HCT116 (cell line): ENCODE measurements at regions not wholly inside any gene's neighbourhood (a gene's known extent, or its start where the extent isn't known, plus 50 kb on each side); places are given as distances from the start of the nearest gene placed in this dataset.

Source experiments
- ATAC-seq: fragments of 200-7000 bp; cut with Tn5 transposase; 2 replicates; pipeline ENCODE4 v1.9.1; 2020; ENCODE audit warnings: mild to moderate bottlenecking, moderate library complexity
- BruUV-seq: library from RNA; stranded (reverse); fragments of 400-500 nt; replicated peaks from 2 replicates; lab custom pipeline; 2021; lab: Mats Ljungman, UMichigan
- CTCF ChIA-PET: fragments of 300-600 bp; sonication (Branson Sonifier 250); formaldehyde crosslinking; loops from one replicate; lab custom pipeline; 2021; ENCODE audit warnings: antibody characterized with exemption; lab: Charles Lee
- POLR2A ChIA-PET: fragments of 300-600, 350-600 bp; sonication (Branson Sonifier 250); formaldehyde crosslinking; loops from one replicate; lab custom pipeline; 2021; ENCODE audit warnings: antibody characterized with exemption; lab: Charles Lee
- RAD21 ChIA-PET, 2 experiments: fragments of 300-600 bp; sonication (Branson Sonifier 250); formaldehyde crosslinking; loops; one replicate each; lab custom pipeline; 2023; ENCODE audit warnings: low total read pairs in 2 of 2; ENCODE audit not compliant: uncharacterized antibody in 2 of 2, unreplicated experiment in 2 of 2, low non-redundant PET in 1 of 2; lab: Charles Lee
- DNase-seq: peaks from one replicate; pipeline ENCODE4 v3.0.0-alpha.2; 2010; ENCODE audit warnings: low read depth, low spot score
- H2AFZ ChIP-seq: fragments of 200-600 bp; shearing (Covaris generic), sonication (generic); 2 replicates; pipeline ENCODE4 v1.6.1; 2017; ENCODE audit warnings: low read depth, mixed run types, mixed read lengths, antibody characterized with exemption, low read length; ENCODE audit not compliant: poor library complexity, severe bottlenecking
- H3K27ac ChIP-seq: 2 replicates; pipeline ENCODE4 v1.5.1; 2012; ENCODE audit warnings: low read depth, low read length
- H3K27me3 ChIP-seq: fragments of 200-600 bp; sonication (generic); 2 replicates; pipeline ENCODE4 v1.6.1; 2016; ENCODE audit warnings: mixed run types, low read length, mixed read lengths; ENCODE audit not compliant: insufficient read depth
- H3K36me3 ChIP-seq, 2 experiments: fragments of 200-500 bp in 1 of 2; fragments of 200-600 bp in 1 of 2; sonication (Bioruptor generic) in 1 of 2; sonication (generic) in 1 of 2; 2 replicates each; pipeline versions ENCODE4 v1.5.1 to v1.6.1; 2014 to 2016; ENCODE audit warnings: low read length in 2 of 2, inconsistent platforms in 1 of 2, mixed read lengths in 1 of 2, mixed run types in 1 of 2; ENCODE audit not compliant: insufficient read depth in 2 of 2, control insufficient read depth in 1 of 2
- H3K4me1 ChIP-seq, 2 experiments: fragments of 200-600 bp in 1 of 2; sonication (generic) in 1 of 2; 2 replicates each; pipeline versions ENCODE4 v1.5.1 to v1.6.1; 2012 to 2017; ENCODE audit warnings: low read length in 2 of 2, inconsistent platforms in 1 of 2, mild to moderate bottlenecking in 1 of 2, mixed read lengths in 1 of 2, mixed run types in 1 of 2, moderate library complexity in 1 of 2; ENCODE audit not compliant: insufficient read depth in 2 of 2, control insufficient read depth in 1 of 2
- H3K4me2 ChIP-seq: fragments of 200-600 bp; sonication (generic); 2 replicates; pipeline ENCODE4 v1.6.1; 2017; ENCODE audit warnings: mixed run types, low read length, mixed read lengths
- H3K4me3 ChIP-seq, 2 experiments: fragments of 200-600 bp in 1 of 2; sonication (generic) in 1 of 2; replicated peaks in 1 of 2; 2 replicates each; pipeline ENCODE4 v1.5.1; 2011 to 2016; ENCODE audit warnings: low read length in 2 of 2, control low read depth in 1 of 2, low read depth in 1 of 2, mild to moderate bottlenecking in 1 of 2, mixed read lengths in 1 of 2, mixed run types in 1 of 2
- H3K79me2 ChIP-seq: fragments of 200-600 bp; sonication (generic); 2 replicates; pipeline ENCODE4 v1.6.1; 2017; ENCODE audit warnings: mild to moderate bottlenecking, mixed run types, low read length, moderate library complexity, mixed read lengths; ENCODE audit not compliant: insufficient read depth
- H3K9ac ChIP-seq: fragments of 200-600 bp; sonication (generic); 2 replicates; pipeline ENCODE4 v1.6.1; 2016; ENCODE audit warnings: low read length, mixed read lengths
- H3K9me2 ChIP-seq: fragments of 200-600 bp; sonication (generic), shearing (Covaris generic); 2 replicates; pipeline ENCODE4 v1.6.1; 2017; ENCODE audit warnings: mixed run types, mild to moderate bottlenecking, moderate library complexity; ENCODE audit not compliant: insufficient read depth
- H3K9me3 ChIP-seq, 2 experiments: fragments of 200-500 bp in 1 of 2; fragments of 200-600 bp in 1 of 2; sonication (Bioruptor generic) in 1 of 2; sonication (generic) in 1 of 2; 2 replicates each; pipeline ENCODE4 v1.6.1; 2014 to 2017; ENCODE audit warnings: low read length in 2 of 2, mixed read lengths in 2 of 2, inconsistent platforms in 1 of 2, low read depth in 1 of 2, mild to moderate bottlenecking in 1 of 2, mixed run types in 1 of 2, moderate library complexity in 1 of 2; ENCODE audit not compliant: control insufficient read depth in 1 of 2, insufficient read depth in 1 of 2
- H4K20me1 ChIP-seq: fragments of 200-600 bp; sonication (generic), shearing (Covaris generic); 2 replicates; pipeline ENCODE4 v1.6.1; 2017; ENCODE audit warnings: mixed run types, mild to moderate bottlenecking, moderate library complexity; ENCODE audit not compliant: insufficient read depth
- CEBPB ChIP-seq: IDR thresholded peaks from 2 replicates; pipeline ENCODE4 v1.6.1; 2012; ENCODE audit warnings: low read depth
- EGR1 ChIP-seq: IDR thresholded peaks from 2 replicates; pipeline ENCODE4 v1.6.1; 2012; ENCODE audit warnings: low read depth
- ELF1 ChIP-seq: IDR thresholded peaks from 2 replicates; pipeline ENCODE4 v1.6.1; 2012; ENCODE audit warnings: low read depth, borderline replicate concordance
- EZH2 ChIP-seq: fragments of 200-600 bp; sonication (generic); IDR thresholded peaks from 2 replicates; pipeline ENCODE4 v1.6.1; 2017; ENCODE audit warnings: antibody characterized with exemption, mixed run types
- EZH2phosphoT487 ChIP-seq: fragments of 200-600 bp; IDR thresholded peaks from 2 replicates; pipeline ENCODE4 v1.6.1; 2018; ENCODE audit warnings: antibody characterized with exemption, borderline replicate concordance
- JUND ChIP-seq: IDR thresholded peaks from 2 replicates; pipeline ENCODE4 v1.6.1; 2012
- RAD21 ChIP-seq: IDR thresholded peaks from 2 replicates; pipeline ENCODE4 v1.6.1; 2012; ENCODE audit warnings: low read depth, mild to moderate bottlenecking
- SIN3A ChIP-seq: IDR thresholded peaks from 2 replicates; pipeline ENCODE4 v1.6.1; 2012; ENCODE audit warnings: low read depth
- SRF ChIP-seq: IDR thresholded peaks from 2 replicates; pipeline ENCODE4 v1.6.1; 2012; ENCODE audit warnings: low read depth
- TCF7L2 ChIP-seq: IDR thresholded peaks from 2 replicates; pipeline ENCODE4 v1.7.0; 2011; ENCODE audit warnings: borderline replicate concordance, inconsistent platforms; ENCODE audit not compliant: insufficient read depth, insufficient read length; ENCODE audit errors: extremely low read depth
- intact Hi-C: fragments of 100-400 bp; cut with micrococcal nuclease; formaldehyde crosslinking; loops from 2 replicates; pipeline ENCODE4 v1.10.0; 2022
- TF ChIP-seq, protein P1 (sequence below): IDR thresholded peaks from 2 replicates; pipeline ENCODE4 v1.6.1; 2012
- TF ChIP-seq, protein P2 (sequence below): IDR thresholded peaks from 2 replicates; pipeline ENCODE4 v1.6.1; 2011; ENCODE audit warnings: mild to moderate bottlenecking, low read length, moderate library complexity; ENCODE audit not compliant: insufficient replicate concordance; ENCODE audit errors: extremely low read depth

- Histone ChIP-seq H3K9me2 (no peaks in the 10 kb centered on the region), H3K4me3 (no peak overlapping the region), H3K27ac (no peak overlapping the region)
- no TSS peak for BruUV-seq
- no peak for TF ChIP-seq SRF
- TF ChIP-seq TCF7L2: no peak
- TF ChIP-seq RAD21: no peak
- TF ChIP-seq EZH2phosphoT487: no peak
- TF ChIP-seq CEBPB: no peak
- TF ChIP-seq SIN3A: no peak
- TF ChIP-seq, protein P1, sequence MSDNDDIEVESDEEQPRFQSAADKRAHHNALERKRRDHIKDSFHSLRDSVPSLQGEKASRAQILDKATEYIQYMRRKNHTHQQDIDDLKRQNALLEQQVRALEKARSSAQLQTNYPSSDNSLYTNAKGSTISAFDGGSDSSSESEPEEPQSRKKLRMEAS: no peak
- TF ChIP-seq JUND: no peak
- no peak for TF ChIP-seq ELF1
- TF ChIP-seq, protein P2, sequence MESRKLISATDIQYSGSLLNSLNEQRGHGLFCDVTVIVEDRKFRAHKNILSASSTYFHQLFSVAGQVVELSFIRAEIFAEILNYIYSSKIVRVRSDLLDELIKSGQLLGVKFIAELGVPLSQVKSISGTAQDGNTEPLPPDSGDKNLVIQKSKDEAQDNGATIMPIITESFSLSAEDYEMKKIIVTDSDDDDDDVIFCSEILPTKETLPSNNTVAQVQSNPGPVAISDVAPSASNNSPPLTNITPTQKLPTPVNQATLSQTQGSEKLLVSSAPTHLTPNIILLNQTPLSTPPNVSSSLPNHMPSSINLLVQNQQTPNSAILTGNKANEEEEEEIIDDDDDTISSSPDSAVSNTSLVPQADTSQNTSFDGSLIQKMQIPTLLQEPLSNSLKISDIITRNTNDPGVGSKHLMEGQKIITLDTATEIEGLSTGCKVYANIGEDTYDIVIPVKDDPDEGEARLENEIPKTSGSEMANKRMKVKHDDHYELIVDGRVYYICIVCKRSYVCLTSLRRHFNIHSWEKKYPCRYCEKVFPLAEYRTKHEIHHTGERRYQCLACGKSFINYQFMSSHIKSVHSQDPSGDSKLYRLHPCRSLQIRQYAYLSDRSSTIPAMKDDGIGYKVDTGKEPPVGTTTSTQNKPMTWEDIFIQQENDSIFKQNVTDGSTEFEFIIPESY: no peak
- no peak for TF ChIP-seq EGR1
- TF ChIP-seq EZH2: no peak
- TF ChIP-seq, all 23 proteins: peak for 0
- DNase-seq (no peak), ATAC-seq (no peak)
- intact Hi-C loops: no loop called here
- H3K9me3 ChIP-seq: no peaks in the 10 kb centered on the region
- no peaks in the 10 kb centered on the region for H3K79me2 ChIP-seq
- no peaks in the 10 kb centered on the region for H3K4me1 ChIP-seq
- RAD21 ChIA-PET: no interaction called here
- no peaks in the 10 kb centered on the region for H3K36me3 ChIP-seq
- CTCF ChIA-PET: no interaction called here
- no peak overlapping the region for H3K9ac ChIP-seq
- no peak overlapping the region for H3K4me2 ChIP-seq
- H4K20me1 ChIP-seq: no peaks in the 10 kb centered on the region
- no peaks in the 10 kb centered on the region for H3K27me3 ChIP-seq
- POLR2A ChIA-PET: no interaction called here
- no peak overlapping the region for H2AFZ ChIP-seq
Measured at GRCh38 chr1:217052626-217053025, 329.4 kb upstream of the ESRRG start.
